Activated CD8-positive, alpha-beta T cell treated with anti-CD3 and anti-CD28 coated beads for 36 hours (primary cell): ENCODE measurements at regions not wholly inside any gene's neighbourhood (a gene's known extent, or its start where the extent isn't known, plus 50 kb on each side); places are given as distances from the start of the nearest gene placed in this dataset.

Experiments used
- ATAC-seq: fragments of 200-7000 bp; cut with Tn5 transposase; one replicate; pipeline ENCODE4 v1.10.0; 2021; ENCODE audit warnings: mild to moderate bottlenecking, moderate library complexity
- CTCF ChIA-PET: fragments of 350-600 bp; sonication (Branson Sonifier 250); formaldehyde crosslinking; loops from one replicate; lab custom pipeline; 2021; ENCODE audit warnings: antibody characterized with exemption; lab: Charles Lee
- POLR2A ChIA-PET: fragments of 350-600 bp; sonication (Branson Sonifier 250); formaldehyde crosslinking; loops from one replicate; lab custom pipeline; 2021; ENCODE audit warnings: antibody characterized with exemption; lab: Charles Lee
- DNase-seq: peaks from one replicate; pipeline ENCODE4 v3.0.0-alpha.2; 2020
- H3K27ac Mint-ChIP-seq: one replicate; pipeline ENCODE4 v1.8.0; 2021; ENCODE audit warnings: mild to moderate bottlenecking, mixed read lengths
- H3K27me3 Mint-ChIP-seq: one replicate; pipeline ENCODE4 v1.8.0; 2021; ENCODE audit warnings: mixed read lengths
- H3K36me3 Mint-ChIP-seq: one replicate; pipeline ENCODE4 v1.8.0; 2021; ENCODE audit warnings: low read depth, mixed read lengths
- H3K4me1 Mint-ChIP-seq: one replicate; pipeline ENCODE4 v1.8.0; 2021; ENCODE audit warnings: low read depth, mixed read lengths
- H3K4me3 Mint-ChIP-seq: one replicate; pipeline ENCODE4 v1.8.0; 2021; ENCODE audit warnings: mild to moderate bottlenecking, moderate library complexity, mixed read lengths
- H3K9me3 Mint-ChIP-seq: one replicate; pipeline ENCODE4 v1.8.0; 2021; ENCODE audit warnings: mixed read lengths
- intact Hi-C: fragments of 100-400 bp; cut with micrococcal nuclease; formaldehyde crosslinking; loops from one replicate; pipeline ENCODE4 v1.10.0; 2022
- TF ChIP-seq, protein P1 (sequence below): fragments of 200-600 bp; IDR thresholded peaks from one replicate; pipeline ENCODE4 v1.8.0; 2022; ENCODE audit warnings: antibody characterized with exemption, mild to moderate bottlenecking

DNA sequence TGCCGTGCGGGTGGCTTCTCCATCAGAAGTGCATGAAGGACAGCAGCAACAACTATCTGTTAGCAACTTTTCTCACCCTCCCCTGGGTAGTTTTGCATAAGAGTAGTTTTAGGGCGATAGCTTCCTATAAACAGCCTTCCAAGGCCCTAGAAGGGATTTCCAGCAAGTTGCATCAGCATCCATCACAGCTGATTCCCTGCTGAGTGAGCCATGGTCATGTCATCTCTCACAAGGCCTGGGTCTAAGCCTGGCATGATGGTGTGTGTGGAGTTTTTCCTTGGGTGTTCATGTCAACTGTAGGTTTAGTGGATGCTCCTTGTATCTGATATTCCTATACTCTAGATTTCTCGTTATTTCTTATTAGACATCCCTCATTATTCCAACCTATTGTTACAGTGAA is 2324.7 kb upstream of the AGA start:
- H3K4me3 Mint-ChIP-seq = no peak overlapping the region
- H3K36me3 Mint-ChIP-seq = no peaks in the 10 kb centered on the region
- no peak for DNase-seq
- no peak overlapping the region for H3K27ac Mint-ChIP-seq
- ChIA-PET CTCF (no interaction called here), POLR2A (no interaction called here)
- peaks cover 4% of the 10 kb centered on the region for H3K9me3 Mint-ChIP-seq
- intact Hi-C loops = no loop called here
- TF ChIP-seq, protein P1, sequence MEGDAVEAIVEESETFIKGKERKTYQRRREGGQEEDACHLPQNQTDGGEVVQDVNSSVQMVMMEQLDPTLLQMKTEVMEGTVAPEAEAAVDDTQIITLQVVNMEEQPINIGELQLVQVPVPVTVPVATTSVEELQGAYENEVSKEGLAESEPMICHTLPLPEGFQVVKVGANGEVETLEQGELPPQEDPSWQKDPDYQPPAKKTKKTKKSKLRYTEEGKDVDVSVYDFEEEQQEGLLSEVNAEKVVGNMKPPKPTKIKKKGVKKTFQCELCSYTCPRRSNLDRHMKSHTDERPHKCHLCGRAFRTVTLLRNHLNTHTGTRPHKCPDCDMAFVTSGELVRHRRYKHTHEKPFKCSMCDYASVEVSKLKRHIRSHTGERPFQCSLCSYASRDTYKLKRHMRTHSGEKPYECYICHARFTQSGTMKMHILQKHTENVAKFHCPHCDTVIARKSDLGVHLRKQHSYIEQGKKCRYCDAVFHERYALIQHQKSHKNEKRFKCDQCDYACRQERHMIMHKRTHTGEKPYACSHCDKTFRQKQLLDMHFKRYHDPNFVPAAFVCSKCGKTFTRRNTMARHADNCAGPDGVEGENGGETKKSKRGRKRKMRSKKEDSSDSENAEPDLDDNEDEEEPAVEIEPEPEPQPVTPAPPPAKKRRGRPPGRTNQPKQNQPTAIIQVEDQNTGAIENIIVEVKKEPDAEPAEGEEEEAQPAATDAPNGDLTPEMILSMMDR = no peak
- ATAC-seq = no peak
- no peaks in the 10 kb centered on the region for H3K27me3 Mint-ChIP-seq
- no peaks in the 10 kb centered on the region for H3K4me1 Mint-ChIP-seq

DNA sequence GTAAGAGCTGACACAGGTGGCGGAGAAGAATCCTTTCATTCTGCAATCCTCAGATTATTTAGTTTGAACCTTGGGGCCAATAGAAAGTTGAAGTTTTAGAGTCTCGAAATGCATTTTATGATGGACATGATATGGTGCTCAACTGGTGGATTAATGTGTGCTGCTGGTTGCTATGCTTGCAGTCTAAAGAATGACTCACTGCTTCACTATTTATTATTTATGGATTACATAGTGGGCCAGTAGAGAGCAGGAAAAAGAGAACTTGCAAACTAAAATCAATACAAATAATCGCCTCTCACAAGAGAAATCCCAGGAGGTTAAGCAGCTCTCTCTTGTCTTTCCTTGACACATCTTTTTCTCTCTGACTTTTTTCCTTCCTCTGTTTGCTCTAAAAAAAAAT is 2326.8 kb upstream of the AGA start:
- no peak for DNase-seq
- no peak for ATAC-seq
- no peaks in the 10 kb centered on the region for H3K27me3 Mint-ChIP-seq
- no peaks in the 10 kb centered on the region for H3K4me1 Mint-ChIP-seq
- ChIA-PET CTCF (no interaction called here), POLR2A (no interaction called here)
- H3K4me3 Mint-ChIP-seq = no peak overlapping the region
- intact Hi-C loops = no loop called here
- H3K36me3 Mint-ChIP-seq = no peaks in the 10 kb centered on the region
- no peak overlapping the region for H3K27ac Mint-ChIP-seq
- peaks cover 2% of the 10 kb centered on the region for H3K9me3 Mint-ChIP-seq
- TF ChIP-seq, protein P1 = no peak

DNA sequence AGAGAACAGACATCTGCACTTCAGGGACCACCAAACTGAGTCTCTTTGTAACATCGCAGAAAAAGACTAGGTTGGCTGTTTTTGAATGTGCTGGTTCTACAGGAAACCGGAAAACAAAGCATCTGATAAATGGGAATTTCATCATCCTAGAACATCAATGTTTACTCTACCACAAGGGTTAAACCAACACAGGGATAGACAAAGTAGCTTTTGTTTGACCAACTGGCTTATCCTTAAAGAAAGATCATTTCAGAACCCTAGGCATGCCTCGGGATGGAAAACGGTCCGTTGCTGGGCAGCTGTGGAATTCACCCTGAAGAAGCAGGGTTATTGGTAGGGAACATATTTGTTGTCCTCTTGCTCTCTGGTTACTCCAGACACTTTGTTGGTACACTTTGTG is 2355.5 kb upstream of the AGA start:
- Mint-ChIP-seq H3K36me3 (no peaks in the 10 kb centered on the region), H3K9me3 (peaks cover 2% of the 10 kb centered on the region), H3K4me3 (no peak overlapping the region), H3K27me3 (no peaks in the 10 kb centered on the region), H3K27ac (no peak overlapping the region), H3K4me1 (no peaks in the 10 kb centered on the region)
- ChIA-PET CTCF (no interaction called here), POLR2A (no interaction called here)
- ATAC-seq = no peak
- TF ChIP-seq, protein P1 = no peak
- intact Hi-C loops = no loop called here
- no peak for DNase-seq

DNA sequence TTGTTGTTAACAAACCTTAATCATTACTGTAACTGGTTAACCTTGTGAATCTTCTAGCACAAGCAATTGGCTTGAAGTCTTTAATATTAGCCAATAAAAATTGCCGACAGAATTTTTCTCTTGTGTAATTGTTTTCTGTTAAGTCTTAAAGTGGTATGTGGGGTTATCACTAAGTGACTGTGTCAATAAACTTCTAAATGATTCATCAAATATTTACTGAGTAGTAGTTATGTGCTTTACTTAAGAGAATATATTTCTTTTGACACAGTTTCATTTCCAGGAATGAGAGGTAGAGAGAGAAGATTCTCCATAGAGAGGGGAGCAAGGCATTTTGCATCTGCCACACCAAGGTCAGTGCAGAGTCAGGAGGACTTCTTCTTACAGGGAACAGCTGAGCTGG is 2361.6 kb upstream of the AGA start:
- TF ChIP-seq, protein P1 = no peak
- CTCF ChIA-PET = no interaction called here
- intact Hi-C loops = no loop called here
- ATAC-seq = no peak
- Mint-ChIP-seq H3K27ac (no peak overlapping the region), H3K36me3 (no peaks in the 10 kb centered on the region), H3K4me3 (no peak overlapping the region), H3K4me1 (no peaks in the 10 kb centered on the region), H3K27me3 (no peaks in the 10 kb centered on the region), H3K9me3 (no peaks in the 10 kb centered on the region)
- no peak for DNase-seq
- POLR2A ChIA-PET = no interaction called here

DNA sequence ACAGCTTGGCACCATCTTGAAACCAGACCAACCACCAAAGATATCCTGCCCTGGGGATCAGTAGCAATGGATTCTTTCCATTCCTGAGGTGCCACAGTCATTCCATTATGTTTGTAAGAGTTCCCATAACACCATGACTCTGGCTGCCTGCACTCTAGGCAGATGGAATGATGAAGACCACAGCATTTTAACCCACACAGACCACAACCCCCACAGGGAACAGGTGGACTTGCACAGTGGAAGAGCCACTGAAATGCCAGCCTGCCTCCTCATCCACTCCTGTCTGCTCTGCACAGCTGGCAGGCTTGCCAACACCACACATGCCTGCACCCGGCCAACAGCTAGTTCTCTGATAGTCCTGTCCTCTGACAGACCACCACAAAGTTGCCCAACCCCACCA is 2362.2 kb upstream of the AGA start:
- Mint-ChIP-seq H3K4me1 (no peaks in the 10 kb centered on the region), H3K27me3 (no peaks in the 10 kb centered on the region), H3K9me3 (peaks cover 1% of the 10 kb centered on the region), H3K4me3 (no peak overlapping the region), H3K36me3 (no peaks in the 10 kb centered on the region), H3K27ac (no peak overlapping the region)
- TF ChIP-seq, protein P1 = no peak
- DNase-seq (no peak), ATAC-seq (no peak)
- ChIA-PET POLR2A (no interaction called here), CTCF (no interaction called here)
- intact Hi-C loops = no loop called here
